GM10266 (cell line): ENCODE measurements at regions not wholly inside any gene's neighbourhood (a gene's known extent, or its start where the extent isn't known, plus 50 kb on each side); places are given as distances from the start of the nearest gene placed in this dataset.

ENCODE experiments used
- DNase-seq: peaks from one replicate; pipeline ENCODE4 v3.0.0; 2012; ENCODE audit errors: extremely low spot score
- CTCF ChIP-seq: IDR thresholded peaks from 2 replicates; pipeline ENCODE4 v1.5.1; 2012; ENCODE audit warnings: mild to moderate bottlenecking, low read depth; ENCODE audit not compliant: control insufficient read depth, insufficient read depth; ENCODE audit errors: missing control alignments

- no peak for DNase-seq
- no peak for TF ChIP-seq CTCF
These were observed 374.5 kb upstream of the RORB start for GRCh38 chr9:74122661-74123060.

- TF ChIP-seq CTCF, result no peak
- no peak for DNase-seq
These were observed 371.2 kb upstream of the RORB start for GRCh38 chr9:74125941-74126340.

- DNase-seq, result no peak
- no peak for TF ChIP-seq CTCF
These were observed 364.1 kb upstream of the RORB start for GRCh38 chr9:74132986-74133385.

GRCh38 chr9:74133921-74134320, 363.2 kb upstream of the RORB start:
- TF ChIP-seq CTCF, result no peak
- no peak for DNase-seq

- no peak for DNase-seq
- no peak for TF ChIP-seq CTCF
These were observed 359.0 kb upstream of the RORB start for GRCh38 chr9:74138182-74138581.

- no peak for DNase-seq
- TF ChIP-seq CTCF, result no peak
These were observed 357.0 kb upstream of the RORB start for GRCh38 chr9:74140141-74140540.

- TF ChIP-seq CTCF, result no peak
- no peak for DNase-seq
These were observed 349.2 kb upstream of the RORB start for GRCh38 chr9:74147906-74148305.

- no peak for TF ChIP-seq CTCF
- no peak for DNase-seq
These were observed 324.3 kb upstream of the RORB start for GRCh38 chr9:74172874-74173273.
